HFFc6 (cell line): ENCODE measurements at regions not wholly inside any gene's neighbourhood (a gene's known extent, or its start where the extent isn't known, plus 50 kb on each side); places are given as distances from the start of the nearest gene placed in this dataset.

Experiments
- DNase-seq: peaks from one replicate; pipeline ENCODE4 v3.0.0-alpha.2; 2018
- H3K27ac Mint-ChIP-seq: 2 replicates; pipeline ENCODE4 v1.8.0; 2020; ENCODE audit warnings: mild to moderate bottlenecking, mixed read lengths
- H3K27me3 Mint-ChIP-seq: 2 replicates; pipeline ENCODE4 v1.8.0; 2021; ENCODE audit warnings: mild to moderate bottlenecking, moderate library complexity, mixed read lengths; ENCODE audit not compliant: insufficient read depth
- H3K36me3 Mint-ChIP-seq: 2 replicates; pipeline ENCODE4 v1.8.0; 2021; ENCODE audit warnings: low read depth, mixed read lengths
- H3K4me1 Mint-ChIP-seq: 2 replicates; pipeline ENCODE4 v1.8.0; 2020; ENCODE audit warnings: low read depth, mixed read lengths
- H3K4me3 Mint-ChIP-seq: 2 replicates; pipeline ENCODE4 v1.8.0; 2020; ENCODE audit warnings: mild to moderate bottlenecking, moderate library complexity, mixed read lengths
- H3K9me3 Mint-ChIP-seq: 2 replicates; pipeline ENCODE4 v1.8.0; 2020; ENCODE audit warnings: mild to moderate bottlenecking, mixed read lengths
- TF ChIP-seq, protein P1 (sequence below): fragments of 200-600 bp; sonication (generic); IDR thresholded peaks from 2 replicates; pipeline ENCODE4 v1.5.0; 2021; ENCODE audit warnings: antibody characterized with exemption, mild to moderate bottlenecking

DNA sequence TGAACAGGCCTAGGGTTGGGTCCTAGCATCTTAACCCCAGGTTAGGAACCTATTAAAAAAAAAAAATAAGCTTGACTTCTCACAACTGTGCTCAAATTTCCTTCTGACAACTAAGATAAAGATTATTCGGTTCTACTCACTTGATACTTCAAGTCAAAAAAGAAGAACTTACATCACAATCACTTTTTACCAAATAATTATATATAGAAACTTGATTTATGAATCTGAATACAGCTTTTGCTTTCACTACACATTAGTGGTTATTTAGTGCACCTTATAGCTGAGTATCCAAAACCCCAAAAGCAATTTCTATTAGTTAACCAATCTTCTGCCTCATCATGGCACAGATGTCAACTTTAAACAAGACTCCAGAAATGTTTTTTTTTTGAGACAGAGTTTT, 119.0 kb upstream of the DST start:
- no peak for DNase-seq
- Mint-ChIP-seq H3K4me3 (no peak overlapping the region), H3K36me3 (peaks cover 20% of the 10 kb centered on the region), H3K27ac (no peak overlapping the region), H3K4me1 (peaks cover 92% of the 10 kb centered on the region), H3K27me3 (peaks cover 3% of the 10 kb centered on the region), H3K9me3 (no peaks in the 10 kb centered on the region)
- TF ChIP-seq, protein P1, sequence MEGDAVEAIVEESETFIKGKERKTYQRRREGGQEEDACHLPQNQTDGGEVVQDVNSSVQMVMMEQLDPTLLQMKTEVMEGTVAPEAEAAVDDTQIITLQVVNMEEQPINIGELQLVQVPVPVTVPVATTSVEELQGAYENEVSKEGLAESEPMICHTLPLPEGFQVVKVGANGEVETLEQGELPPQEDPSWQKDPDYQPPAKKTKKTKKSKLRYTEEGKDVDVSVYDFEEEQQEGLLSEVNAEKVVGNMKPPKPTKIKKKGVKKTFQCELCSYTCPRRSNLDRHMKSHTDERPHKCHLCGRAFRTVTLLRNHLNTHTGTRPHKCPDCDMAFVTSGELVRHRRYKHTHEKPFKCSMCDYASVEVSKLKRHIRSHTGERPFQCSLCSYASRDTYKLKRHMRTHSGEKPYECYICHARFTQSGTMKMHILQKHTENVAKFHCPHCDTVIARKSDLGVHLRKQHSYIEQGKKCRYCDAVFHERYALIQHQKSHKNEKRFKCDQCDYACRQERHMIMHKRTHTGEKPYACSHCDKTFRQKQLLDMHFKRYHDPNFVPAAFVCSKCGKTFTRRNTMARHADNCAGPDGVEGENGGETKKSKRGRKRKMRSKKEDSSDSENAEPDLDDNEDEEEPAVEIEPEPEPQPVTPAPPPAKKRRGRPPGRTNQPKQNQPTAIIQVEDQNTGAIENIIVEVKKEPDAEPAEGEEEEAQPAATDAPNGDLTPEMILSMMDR, result no peak

DNA sequence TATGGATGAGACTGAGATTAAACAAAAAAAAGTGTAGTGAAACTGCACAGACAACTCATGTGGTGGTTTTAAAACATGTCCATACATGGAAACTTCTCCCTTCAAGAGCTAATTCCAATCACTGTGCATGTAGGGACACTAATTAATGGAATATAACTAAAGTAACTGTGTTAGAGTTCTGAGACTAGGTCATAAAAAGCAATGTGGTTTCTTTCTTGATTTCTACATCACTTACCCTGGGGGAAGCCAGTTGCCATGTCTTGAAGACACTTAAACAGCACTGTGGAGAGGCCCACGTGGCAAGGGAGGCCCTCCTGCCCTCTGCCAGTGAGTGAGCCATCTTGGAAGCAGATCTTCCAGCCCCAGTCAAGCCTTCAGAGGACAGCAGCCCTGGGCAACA, 118.2 kb upstream of the DST start:
- Mint-ChIP-seq H3K4me3 (no peak overlapping the region), H3K36me3 (peaks cover 17% of the 10 kb centered on the region), H3K27ac (peak overlapping the region; percentile 78), H3K4me1 (peaks cover 92% of the 10 kb centered on the region), H3K9me3 (no peaks in the 10 kb centered on the region), H3K27me3 (peaks cover 3% of the 10 kb centered on the region)
- TF ChIP-seq, protein P1, result no peak
- no peak for DNase-seq

DNA sequence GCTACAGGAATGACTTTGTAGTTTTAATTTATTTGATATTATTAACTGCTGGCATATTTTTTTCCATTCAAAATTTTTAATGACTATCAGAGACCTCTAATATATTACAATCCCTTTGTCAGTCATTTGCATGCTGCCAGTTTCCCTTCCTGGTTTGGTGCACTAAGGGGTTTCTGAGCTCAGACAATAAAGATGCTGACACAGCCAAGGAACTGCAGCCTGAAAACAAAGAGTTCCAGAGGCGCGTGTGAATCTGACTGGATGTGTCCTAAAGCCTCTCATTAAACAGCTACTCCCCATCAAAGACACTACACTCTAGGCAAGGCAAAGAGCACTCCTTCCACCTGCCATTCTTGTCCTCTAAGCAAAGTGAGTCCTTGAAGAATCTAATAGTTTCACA, 116.8 kb upstream of the DST start:
- Mint-ChIP-seq H3K4me1 (peaks cover 92% of the 10 kb centered on the region), H3K4me3 (no peak overlapping the region), H3K27me3 (peaks cover 3% of the 10 kb centered on the region), H3K27ac (peak overlapping the region; percentile 65), H3K36me3 (peaks cover 17% of the 10 kb centered on the region), H3K9me3 (no peaks in the 10 kb centered on the region)
- no peak for DNase-seq
- TF ChIP-seq, protein P1, result no peak

DNA sequence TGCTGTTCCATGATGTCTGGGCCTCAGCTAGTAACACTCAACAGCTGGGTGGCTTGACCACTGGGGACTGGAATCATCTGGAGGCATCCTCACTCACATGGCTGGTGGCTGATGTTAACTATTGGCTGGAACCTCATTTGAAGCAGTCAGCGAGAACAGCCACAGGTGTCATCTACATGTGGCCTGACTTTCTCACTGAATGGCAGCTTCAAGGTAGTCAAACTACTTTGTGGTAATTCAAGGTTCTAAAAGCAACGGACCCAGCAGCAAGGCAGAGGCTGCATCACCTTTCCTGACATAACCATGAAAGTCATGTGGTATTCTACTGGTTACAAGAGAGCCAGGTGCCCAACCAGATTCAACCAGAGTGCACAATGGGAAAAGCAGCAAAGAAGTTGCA, 115.9 kb upstream of the DST start:
- peaks cover 17% of the 10 kb centered on the region for H3K36me3 Mint-ChIP-seq
- no peak for DNase-seq
- peak overlapping the region; percentile 90 for H3K27ac Mint-ChIP-seq
- H3K4me1 Mint-ChIP-seq, result peaks cover 92% of the 10 kb centered on the region
- no peaks in the 10 kb centered on the region for H3K9me3 Mint-ChIP-seq
- H3K27me3 Mint-ChIP-seq, result peaks cover 3% of the 10 kb centered on the region
- peak overlapping the region; percentile 78 for H3K4me3 Mint-ChIP-seq
- TF ChIP-seq, protein P1, result no peak

DNA sequence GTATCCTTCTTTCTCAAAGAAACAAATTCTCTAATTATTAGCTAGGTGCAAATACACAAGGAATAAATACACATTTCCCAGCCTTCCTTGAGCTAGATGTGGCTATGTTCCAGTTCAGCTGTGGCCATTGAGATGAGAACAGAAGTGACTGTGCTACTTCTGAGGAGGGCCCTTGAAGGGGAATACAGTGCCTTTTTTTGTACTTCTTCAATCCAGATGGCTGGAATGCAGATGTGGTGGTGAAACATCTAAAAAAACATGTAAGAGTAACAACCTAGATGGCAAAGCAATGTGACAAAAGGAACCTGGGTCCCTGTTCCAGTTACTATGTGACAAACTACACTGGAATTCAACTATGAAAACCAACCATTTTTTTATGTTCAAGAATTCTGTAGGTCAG, 115.4 kb upstream of the DST start:
- Mint-ChIP-seq H3K4me3 (peak overlapping the region; percentile 78), H3K27ac (peak overlapping the region; percentile 90), H3K27me3 (peaks cover 3% of the 10 kb centered on the region), H3K4me1 (peaks cover 92% of the 10 kb centered on the region), H3K36me3 (peaks cover 18% of the 10 kb centered on the region), H3K9me3 (no peaks in the 10 kb centered on the region)
- TF ChIP-seq, protein P1, result no peak
- DNase-seq, result no peak

DNA sequence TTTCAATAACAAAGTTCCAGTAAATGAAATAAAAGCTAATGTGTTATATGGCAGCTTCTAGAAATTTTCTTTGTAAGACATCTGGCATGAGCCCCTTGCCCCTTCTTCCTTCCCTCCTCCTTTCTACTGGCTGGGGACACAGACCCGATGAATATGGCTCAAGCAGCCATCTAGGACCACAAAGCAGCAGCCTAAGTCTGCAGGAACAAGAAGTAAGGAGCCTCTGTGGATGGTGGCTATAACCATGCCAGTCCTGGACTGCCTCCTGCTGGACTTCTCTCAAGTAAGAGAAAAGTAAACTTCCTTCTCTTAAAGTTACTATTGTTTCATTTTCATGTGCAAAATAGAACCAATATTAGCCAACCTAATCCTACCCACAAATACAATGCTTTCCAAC, 114.9 kb upstream of the DST start:
- H3K27ac Mint-ChIP-seq, result peak overlapping the region; percentile 90

More for the DNA sequence above, 114.9 kb upstream of the DST start:
- H3K9me3 Mint-ChIP-seq, result no peaks in the 10 kb centered on the region
- peaks cover 92% of the 10 kb centered on the region for H3K4me1 Mint-ChIP-seq
- TF ChIP-seq, protein P1, result peak; percentile 73
- H3K36me3 Mint-ChIP-seq, result peaks cover 21% of the 10 kb centered on the region
- DNase-seq, result peak; percentile 38
- H3K27me3 Mint-ChIP-seq, result peaks cover 3% of the 10 kb centered on the region
- peak overlapping the region; percentile 78 for H3K4me3 Mint-ChIP-seq
